Effector CD8-positive, alpha-beta T cell (primary cell): ENCODE measurements at regions not wholly inside any gene's neighbourhood (a gene's known extent, or its start where the extent isn't known, plus 50 kb on each side); places are given as distances from the start of the nearest gene placed in this dataset.

Experiments
- DNase-seq: peaks from one replicate; lab custom pipeline; 2025; lab: John Stamatoyannopoulos, UW

- no peak for DNase-seq
Observed at GRCh38 chr15:85889956-85890619, 95.4 kb upstream of the KLHL25 start.

- no peak for DNase-seq
Observed at GRCh38 chr15:85890620-85890980, 95.9 kb upstream of the KLHL25 start.

GRCh38 chr15:85891470-85891869 is 96.7 kb upstream of the KLHL25 start:
- DNase-seq: no peak

- no peak for DNase-seq
Observed at GRCh38 chr15:85892232-85892631, 97.5 kb upstream of the KLHL25 start.

GRCh38 chr15:85897207-85897894 is 102.6 kb upstream of the KLHL25 start:
- DNase-seq: no peak

GRCh38 chr15:85897895-85898717 is 103.4 kb upstream of the KLHL25 start:
- no peak for DNase-seq

- DNase-seq: no peak
Observed at GRCh38 chr15:85899927-85900326, 105.2 kb upstream of the KLHL25 start.

GRCh38 chr15:85905751-85906450 is 111.2 kb upstream of the KLHL25 start:
- no peak for DNase-seq

GRCh38 chr15:85906640-85907039 is 111.9 kb upstream of the KLHL25 start:
- DNase-seq: no peak

- no peak for DNase-seq
Observed at GRCh38 chr15:85910834-85911233, 116.1 kb upstream of the KLHL25 start.

- no peak for DNase-seq
Observed at GRCh38 chr15:85913461-85913860, 118.7 kb upstream of the KLHL25 start.

- DNase-seq: no peak
Observed at GRCh38 chr15:85920956-85921355, 126.2 kb upstream of the KLHL25 start.

- no peak for DNase-seq
Observed at GRCh38 chr15:85924088-85924487, 129.4 kb upstream of the KLHL25 start.

- DNase-seq: no peak
Observed at GRCh38 chr15:85925649-85926237, 131.0 kb upstream of the KLHL25 start.

GRCh38 chr15:85926834-85927233 is 132.1 kb upstream of the KLHL25 start:
- no peak for DNase-seq

- DNase-seq: no peak
Observed at GRCh38 chr15:85927931-85928537, 133.3 kb upstream of the KLHL25 start.

GRCh38 chr15:85929786-85930185 is 135.1 kb upstream of the KLHL25 start:
- DNase-seq: no peak

GRCh38 chr15:85932391-85932790 is 137.7 kb upstream of the KLHL25 start:
- DNase-seq: no peak

- no peak for DNase-seq
Observed at GRCh38 chr15:85934691-85935090, 140.0 kb upstream of the KLHL25 start.

- DNase-seq: no peak
Observed at GRCh38 chr15:85935182-85935581, 140.5 kb upstream of the KLHL25 start.

GRCh38 chr15:85937661-85938060 is 142.0 kb upstream of the AGBL1 start:
- no peak for DNase-seq
